ENCODE measurements at regions not wholly inside any gene's neighbourhood (a gene's known extent, or its start where the extent isn't known, plus 50 kb on each side); places are given as distances from the start of the nearest gene placed in this dataset.

GRCh38 chr1:238681451-238681850, 704.9 kb upstream of the CHRM3 start:
- no peak for TF ChIP-seq CTCF (IDR thresholded peaks at IDR 0.05)
- no peaks in the 10 kb centered on the region for H3K9me3 ChIP-seq
- no peak for DNase-seq
- intact Hi-C loops (cut with DNase I, micrococcal nuclease): no loop called here
- no peak overlapping the region for H3K4me3 ChIP-seq
- no peaks in the 10 kb centered on the region for H3K4me1 ChIP-seq (ENCODE audit: low read depth)
- no peak for ATAC-seq
- no peaks in the 10 kb centered on the region for H3K36me3 ChIP-seq (ENCODE audit: low read depth)

- Histone ChIP-seq H3K4me1 (ENCODE audit: low read depth) (no peaks in the 10 kb centered on the region), H3K36me3 (ENCODE audit: low read depth) (no peaks in the 10 kb centered on the region), H3K4me3 (no peak overlapping the region), H3K9me3 (no peaks in the 10 kb centered on the region)
- no peak for ATAC-seq
- no peak for TF ChIP-seq CTCF (IDR thresholded peaks at IDR 0.05)
- intact Hi-C loops (cut with DNase I, micrococcal nuclease): no loop called here
- DNase-seq: no peak
Measured at GRCh38 chr1:238681021-238681420, 705.3 kb upstream of the CHRM3 start.

GRCh38 chr1:238677567-238677966, 708.8 kb upstream of the CHRM3 start:
- H3K4me3 ChIP-seq: no peak overlapping the region
- intact Hi-C loops (cut with DNase I, micrococcal nuclease): no loop called here
- no peaks in the 10 kb centered on the region for H3K36me3 ChIP-seq (ENCODE audit: low read depth)
- TF ChIP-seq CTCF (IDR thresholded peaks at IDR 0.05): no peak
- no peaks in the 10 kb centered on the region for H3K9me3 ChIP-seq
- no peaks in the 10 kb centered on the region for H3K4me1 ChIP-seq (ENCODE audit: low read depth)
- ATAC-seq: no peak
- DNase-seq: no peak

- TF ChIP-seq CTCF (IDR thresholded peaks at IDR 0.05): no peak
- Histone ChIP-seq H3K36me3 (ENCODE audit: low read depth) (no peaks in the 10 kb centered on the region), H3K4me1 (ENCODE audit: low read depth) (no peaks in the 10 kb centered on the region), H3K9me3 (no peaks in the 10 kb centered on the region), H3K4me3 (no peak overlapping the region)
- intact Hi-C loops (cut with DNase I, micrococcal nuclease): no loop called here
- DNase-seq (no peak), ATAC-seq (no peak)
Measured at GRCh38 chr1:238675221-238675620, 711.1 kb upstream of the CHRM3 start.

- H3K4me3 ChIP-seq: no peak overlapping the region
- TF ChIP-seq CTCF (IDR thresholded peaks at IDR 0.05): no peak
- no peaks in the 10 kb centered on the region for H3K36me3 ChIP-seq (ENCODE audit: low read depth)
- DNase-seq (no peak), ATAC-seq (no peak)
- no peaks in the 10 kb centered on the region for H3K4me1 ChIP-seq (ENCODE audit: low read depth)
- intact Hi-C loops (cut with DNase I, micrococcal nuclease): no loop called here
- no peaks in the 10 kb centered on the region for H3K9me3 ChIP-seq
Measured at GRCh38 chr1:238674316-238674715, 712.1 kb upstream of the CHRM3 start.

GRCh38 chr1:238673561-238673960, 712.8 kb upstream of the CHRM3 start:
- DNase-seq: no peak
- no peak for ATAC-seq
- Histone ChIP-seq H3K4me1 (ENCODE audit: low read depth) (no peaks in the 10 kb centered on the region), H3K4me3 (no peak overlapping the region), H3K9me3 (no peaks in the 10 kb centered on the region), H3K36me3 (ENCODE audit: low read depth) (no peaks in the 10 kb centered on the region)
- TF ChIP-seq CTCF (IDR thresholded peaks at IDR 0.05): no peak
- intact Hi-C loops (cut with DNase I, micrococcal nuclease): no loop called here

All from mucosa of descending colon (tissue), 3 donors.